K562 (cell line): ENCODE measurements at regions not wholly inside any gene's neighbourhood (a gene's known extent, or its start where the extent isn't known, plus 50 kb on each side); places are given as distances from the start of the nearest gene placed in this dataset.

Experiments used
- ATAC-seq: fragments of 200-7000 bp; cut with Tn5 transposase; 3 replicates; pipeline ENCODE4 v1.9.1; 2020; ENCODE audit warnings: moderate library complexity
- BruUV-seq: library from RNA; stranded (reverse); fragments of 400-500 nt; replicated peaks from 2 replicates; lab custom pipeline; 2021; lab: Mats Ljungman, UMichigan
- CTCF ChIA-PET: fragments of 300-600 bp; formaldehyde crosslinking; extraction: SDS; loops from one replicate; lab custom pipeline; 2021; ENCODE audit warnings: low intra/inter-chr PET ratio; lab: Yijun Ruan, JAX
- POLR2A ChIA-PET: fragments of 300-600, 350-650 bp; sonication (Branson Sonifier 250); formaldehyde crosslinking; extraction: SDS; loops from one replicate; lab custom pipeline; 2021; ENCODE audit warnings: antibody characterized with exemption, inconsistent platforms; lab: Yijun Ruan, JAX
- DNase-seq, 4 experiments: peaks; one replicate each; pipeline versions ENCODE4 v3.0.0 to v3.0.0-alpha.2; 2011 to 2018; ENCODE audit warnings: low spot score in 3 of 4, mixed read lengths in 3 of 4; ENCODE audit errors: extremely low read depth in 1 of 4
- FAIRE-seq: peaks from 2 replicates; lab custom pipeline; 2011; peaks lifted over from hg19 to GRCh38; lab: Jason Lieb, UNC
- H2AFZ ChIP-seq: 2 replicates; pipeline ENCODE4 v1.6.0; 2011; ENCODE audit warnings: low read depth, low read length, control low read depth, inconsistent platforms
- H3K27ac ChIP-seq: fragments of 200-600 bp; 3 replicates; pipeline ENCODE4 v1.8.0; 2011; ENCODE audit warnings: low read depth, mild to moderate bottlenecking, control low read depth, inconsistent platforms, low read length, moderate library complexity, mixed read lengths; ENCODE audit errors: extremely low read depth
- H3K27me3 ChIP-seq, 2 experiments: fragments of 300-600 bp in 1 of 2; 2 replicates in 1 of 2; 3 replicates in 1 of 2; pipeline versions ENCODE4 v1.6.0 to v1.8.0; 2011; ENCODE audit warnings: inconsistent platforms in 2 of 2, low read length in 2 of 2, mild to moderate bottlenecking in 1 of 2, mixed read lengths in 1 of 2, moderate library complexity in 1 of 2; ENCODE audit not compliant: control insufficient read depth in 2 of 2, insufficient read depth in 2 of 2
- H3K36me3 ChIP-seq: fragments of 300-600 bp; 3 replicates; pipeline ENCODE4 v1.8.0; 2011; ENCODE audit warnings: mild to moderate bottlenecking, low read length, inconsistent platforms; ENCODE audit not compliant: control insufficient read depth, insufficient read depth
- H3K4me1 ChIP-seq, 2 experiments: fragments of 200-600 bp in 1 of 2; replicated peaks in 1 of 2; 2 replicates in 1 of 2; 3 replicates in 1 of 2; pipeline versions ENCODE4 v1.5.1 to v1.8.0; 2011; ENCODE audit warnings: inconsistent platforms in 2 of 2, low read length in 2 of 2, mild to moderate bottlenecking in 1 of 2, mixed read lengths in 1 of 2, moderate library complexity in 1 of 2; ENCODE audit not compliant: control insufficient read depth in 2 of 2, insufficient read depth in 2 of 2
- H3K4me2 ChIP-seq: 2 replicates; pipeline ENCODE4 v1.6.1; 2011; ENCODE audit warnings: low read length, control low read depth, inconsistent platforms, mixed read lengths; ENCODE audit not compliant: insufficient read depth
- H3K4me3 ChIP-seq: fragments of 200-600 bp; sonication (generic), shearing (Covaris generic); 2 replicates; pipeline ENCODE4 v1.5.1; 2016; ENCODE audit warnings: control low read depth, inconsistent platforms
- H3K79me2 ChIP-seq: fragments of 200-600 bp; 3 replicates; pipeline ENCODE4 v1.8.0; 2011; ENCODE audit warnings: low read length, inconsistent platforms; ENCODE audit not compliant: control insufficient read depth, insufficient read depth
- H3K9ac ChIP-seq, 2 experiments: 2 replicates each; pipeline versions ENCODE4 v1.6.0 to v1.6.1; 2011; ENCODE audit warnings: low read depth in 2 of 2, low read length in 2 of 2, control low read depth in 1 of 2, inconsistent platforms in 1 of 2, mild to moderate bottlenecking in 1 of 2, mixed read lengths in 1 of 2; ENCODE audit not compliant: insufficient read depth in 1 of 2
- H3K9me1 ChIP-seq: one replicate; pipeline ENCODE4 v1.6.0; 2011; ENCODE audit warnings: inconsistent platforms, mild to moderate bottlenecking, low read length, moderate library complexity; ENCODE audit not compliant: control insufficient read depth, insufficient read depth
- H3K9me3 ChIP-seq: replicated peaks from 2 replicates; pipeline ENCODE4 v1.5.1; 2011; ENCODE audit warnings: low read depth, low read length, inconsistent platforms; ENCODE audit not compliant: control insufficient read depth, insufficient read depth
- H4K20me1 ChIP-seq: replicated peaks from 2 replicates; pipeline ENCODE4 v1.6.1; 2011; ENCODE audit warnings: low read length, inconsistent platforms, mixed read lengths; ENCODE audit not compliant: control insufficient read depth, insufficient read depth
- ESRRA ChIP-seq: fragments of 450-650 bp; IDR thresholded peaks from 2 replicates; pipeline ENCODE4 v1.6.1; 2014; ENCODE audit warnings: low read depth, mild to moderate bottlenecking, moderate library complexity, borderline replicate concordance
- FOS ChIP-seq: IDR thresholded peaks from 3 replicates; pipeline ENCODE4 v1.6.1; 2011; ENCODE audit not compliant: insufficient read length; ENCODE audit errors: extremely low read depth
- HNRNPK ChIP-seq: fragments of 200-400 bp; formaldehyde crosslinking; IDR thresholded peaks from one replicate; pipeline ENCODE4 v1.6.1; 2018; ENCODE audit warnings: mild to moderate bottlenecking, low read depth, low read length; ENCODE audit not compliant: poor library complexity, severe bottlenecking
- HNRNPUL1 ChIP-seq: fragments of 200-400 bp; formaldehyde crosslinking; IDR thresholded peaks from 2 replicates; pipeline ENCODE4 v1.6.1; 2017; ENCODE audit warnings: low read length
- KDM1A ChIP-seq, 2 experiments: fragments of 450-650 bp; IDR thresholded peaks; 2 replicates each; pipeline ENCODE4 v1.6.1; 2016; ENCODE audit warnings: mild to moderate bottlenecking in 2 of 2
- MCM7 ChIP-seq, 2 experiments: fragments of 450-650 bp; IDR thresholded peaks; 2 replicates each; pipeline ENCODE4 v1.6.1; 2016 to 2018
- NCOR1 ChIP-seq: fragments of 450-650 bp; IDR thresholded peaks from 2 replicates; pipeline ENCODE4 v1.6.1; 2016; ENCODE audit warnings: mild to moderate bottlenecking, moderate library complexity
- NR3C1 ChIP-seq: sonication (generic); formaldehyde crosslinking; IDR thresholded peaks from 2 replicates; pipeline ENCODE4 v1.8.1; 2022; ENCODE audit warnings: missing genetic modification reagents
- NR4A1 ChIP-seq, 2 experiments: fragments of 250-450 bp in 1 of 2; fragments of 450-650 bp in 1 of 2; sonication (Bioruptor Pico) in 1 of 2; IDR thresholded peaks; 2 replicates each; pipeline versions ENCODE4 v1.4.0 to v1.6.1; 2016 to 2020; ENCODE audit warnings: mild to moderate bottlenecking in 2 of 2, missing compliant biosample characterization in 1 of 2, missing genetic modification characterization in 1 of 2, moderate library complexity in 1 of 2
- RBM22 ChIP-seq: fragments of 200-400 bp; formaldehyde crosslinking; IDR thresholded peaks from 2 replicates; pipeline ENCODE4 v1.6.1; 2018; ENCODE audit warnings: low read length, low read depth; ENCODE audit not compliant: poor library complexity, severe bottlenecking
- SMARCC2 ChIP-seq: fragments of 450-650 bp; IDR thresholded peaks from 2 replicates; pipeline ENCODE4 v1.6.1; 2017; ENCODE audit warnings: antibody characterized with exemption, moderate library complexity, mild to moderate bottlenecking, low read depth
- SP2 ChIP-seq: IDR thresholded peaks from 2 replicates; pipeline ENCODE4 v1.6.1; 2011; ENCODE audit warnings: mild to moderate bottlenecking, low read depth, low read length, moderate library complexity; ENCODE audit not compliant: poor library complexity, severe bottlenecking; ENCODE audit errors: extremely low read depth
- TCF3 ChIP-seq: sonication (generic); formaldehyde crosslinking; IDR thresholded peaks from 2 replicates; pipeline ENCODE4 v1.4.0; 2020; ENCODE audit warnings: mild to moderate bottlenecking, missing genetic modification reagents
- WGBS: fragments of 100-300 bp; shearing (Covaris generic); methylation state at CpG from one replicate; pipeline ENCODE4 v1.1.6; 2016; ENCODE audit warnings: low coverage, mixed read lengths; ENCODE audit not compliant: insufficient coverage; ENCODE audit errors: missing lambda C conversion rate; 5-methylcytosine and 5-hydroxymethylcytosine counted together
- in situ Hi-C: fragments of 300-500 bp; cut with MboI; formaldehyde crosslinking; loops from 4 replicates; pipeline ENCODE4 v1.15.0; 2018; ENCODE audit warnings: inconsistent platforms, mixed read lengths
- intact Hi-C: fragments of 100-400 bp; cut with micrococcal nuclease; formaldehyde crosslinking; loops from 2 replicates; pipeline ENCODE4 v1.14.2; 2022
- TF ChIP-seq, protein P1 (sequence below): IDR thresholded peaks from 2 replicates; pipeline ENCODE4 v1.6.1; 2014; ENCODE audit warnings: antibody characterized with exemption
- TF ChIP-seq, protein P2 (sequence below): sonication (generic); formaldehyde crosslinking; IDR thresholded peaks from 2 replicates; pipeline ENCODE4 v1.8.1; 2023; ENCODE audit warnings: mild to moderate bottlenecking, missing genetic modification reagents
- TF ChIP-seq, protein P3 (sequence below): fragments of 250-450 bp; sonication (Bioruptor Pico); IDR thresholded peaks from 2 replicates; pipeline ENCODE4 v1.4.0; 2020; ENCODE audit warnings: mild to moderate bottlenecking

DNA sequence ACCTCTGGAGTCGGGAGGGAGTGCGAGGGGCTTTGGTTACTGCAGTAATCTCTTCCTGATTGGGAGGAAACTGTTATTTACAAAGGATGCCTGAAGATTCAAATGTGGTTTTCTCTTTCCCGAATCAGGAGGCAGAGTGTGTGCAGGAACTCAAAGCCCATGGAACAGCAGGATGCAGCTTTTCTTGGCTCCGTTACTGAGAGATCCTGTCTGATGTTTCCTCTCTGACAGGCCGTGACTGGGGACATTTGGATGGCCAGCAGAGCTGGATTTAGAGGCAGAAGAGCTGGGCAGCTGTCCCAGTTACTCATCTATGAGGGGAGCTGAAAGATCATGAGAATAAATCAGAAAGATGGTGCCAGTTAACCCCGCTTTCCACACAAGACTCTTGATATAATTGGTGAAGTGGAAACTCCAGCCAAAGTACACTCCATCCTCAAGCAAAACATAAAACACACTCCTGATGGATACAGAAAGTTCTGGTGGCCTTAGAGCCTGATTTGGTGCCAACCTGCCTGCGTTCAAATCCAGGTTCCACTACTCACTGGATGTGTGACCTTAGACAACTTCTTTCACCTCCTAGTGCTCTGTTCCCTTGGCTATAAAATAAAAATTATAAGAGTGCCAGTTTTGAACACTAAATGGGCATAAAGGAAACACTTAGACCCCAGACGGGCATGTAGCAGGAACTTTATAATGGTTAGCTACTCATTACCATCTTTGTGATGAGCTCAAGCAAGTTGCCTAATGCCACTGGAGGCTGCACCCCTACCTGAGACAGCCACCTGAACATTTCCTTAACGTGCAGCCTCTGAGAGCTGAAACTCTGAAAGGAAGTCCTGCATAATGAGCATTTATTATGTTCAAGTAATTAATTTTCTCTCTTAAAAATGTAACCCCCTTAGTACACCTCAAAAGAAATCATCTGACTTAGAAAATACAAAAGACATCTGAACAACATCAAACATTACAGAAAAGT lies 349.0 kb upstream of the GATB start:
- CTCF ChIA-PET = no interaction called here
- no peaks in the 10 kb centered on the region for H3K9me3 ChIP-seq
- no TSS peak for BruUV-seq
- 1% methylated on average over 9 of the region's 9 CpGs for WGBS
- H4K20me1 ChIP-seq = no peaks in the 10 kb centered on the region
- H3K9ac ChIP-seq = no peak overlapping the region
- no peak for FAIRE-seq
- POLR2A ChIA-PET = no interaction called here
- no peak overlapping the region for H3K27ac ChIP-seq
- H3K27me3 ChIP-seq = no peaks in the 10 kb centered on the region; a peak in 2 of 5 replicates
- H3K4me1 ChIP-seq = peaks cover 0 to 15% of the 10 kb centered on the region in 2 experiments; a peak in 2 of 5 replicates
- ATAC-seq = no peak
- H2AFZ ChIP-seq = no peak overlapping the region
- intact Hi-C loops = no loop called here
- H3K4me2 ChIP-seq = no peak overlapping the region
- no peaks in the 10 kb centered on the region for H3K36me3 ChIP-seq
- H3K9me1 ChIP-seq = no peaks in the 10 kb centered on the region
- in situ Hi-C loops = no loop called here
- no peak for DNase-seq
- H3K79me2 ChIP-seq = no peaks in the 10 kb centered on the region
- H3K4me3 ChIP-seq = no peak overlapping the region
- TF ChIP-seq HNRNPUL1 (no peak), NR4A1 (CRISPR knock-in tag; IDR thresholded peaks at IDR 0.05) (no peak), NR4A1 (tag; IDR thresholded peaks at IDR 0.05) (no peak), ESRRA (no peak), SMARCC2 (no peak), HNRNPK (no peak), MCM7 (IDR thresholded peaks at IDR 0.05) (no peak), NCOR1 (no peak), NR3C1 (CRISPR knock-in tag) (no peak), RBM22 (no peak), FOS (no peak), TCF3 (CRISPR knock-in tag) (no peak), SP2 (no peak), KDM1A (IDR thresholded peaks at IDR 0.05) (no peak)
- TF ChIP-seq, protein P1, sequence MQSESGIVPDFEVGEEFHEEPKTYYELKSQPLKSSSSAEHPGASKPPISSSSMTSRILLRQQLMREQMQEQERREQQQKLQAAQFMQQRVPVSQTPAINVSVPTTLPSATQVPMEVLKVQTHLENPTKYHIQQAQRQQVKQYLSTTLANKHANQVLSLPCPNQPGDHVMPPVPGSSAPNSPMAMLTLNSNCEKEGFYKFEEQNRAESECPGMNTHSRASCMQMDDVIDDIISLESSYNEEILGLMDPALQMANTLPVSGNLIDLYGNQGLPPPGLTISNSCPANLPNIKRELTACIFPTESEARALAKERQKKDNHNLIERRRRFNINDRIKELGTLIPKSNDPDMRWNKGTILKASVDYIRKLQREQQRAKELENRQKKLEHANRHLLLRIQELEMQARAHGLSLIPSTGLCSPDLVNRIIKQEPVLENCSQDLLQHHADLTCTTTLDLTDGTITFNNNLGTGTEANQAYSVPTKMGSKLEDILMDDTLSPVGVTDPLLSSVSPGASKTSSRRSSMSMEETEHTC = no peak
- TF ChIP-seq, protein P2, sequence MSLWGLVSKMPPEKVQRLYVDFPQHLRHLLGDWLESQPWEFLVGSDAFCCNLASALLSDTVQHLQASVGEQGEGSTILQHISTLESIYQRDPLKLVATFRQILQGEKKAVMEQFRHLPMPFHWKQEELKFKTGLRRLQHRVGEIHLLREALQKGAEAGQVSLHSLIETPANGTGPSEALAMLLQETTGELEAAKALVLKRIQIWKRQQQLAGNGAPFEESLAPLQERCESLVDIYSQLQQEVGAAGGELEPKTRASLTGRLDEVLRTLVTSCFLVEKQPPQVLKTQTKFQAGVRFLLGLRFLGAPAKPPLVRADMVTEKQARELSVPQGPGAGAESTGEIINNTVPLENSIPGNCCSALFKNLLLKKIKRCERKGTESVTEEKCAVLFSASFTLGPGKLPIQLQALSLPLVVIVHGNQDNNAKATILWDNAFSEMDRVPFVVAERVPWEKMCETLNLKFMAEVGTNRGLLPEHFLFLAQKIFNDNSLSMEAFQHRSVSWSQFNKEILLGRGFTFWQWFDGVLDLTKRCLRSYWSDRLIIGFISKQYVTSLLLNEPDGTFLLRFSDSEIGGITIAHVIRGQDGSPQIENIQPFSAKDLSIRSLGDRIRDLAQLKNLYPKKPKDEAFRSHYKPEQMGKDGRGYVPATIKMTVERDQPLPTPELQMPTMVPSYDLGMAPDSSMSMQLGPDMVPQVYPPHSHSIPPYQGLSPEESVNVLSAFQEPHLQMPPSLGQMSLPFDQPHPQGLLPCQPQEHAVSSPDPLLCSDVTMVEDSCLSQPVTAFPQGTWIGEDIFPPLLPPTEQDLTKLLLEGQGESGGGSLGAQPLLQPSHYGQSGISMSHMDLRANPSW (CRISPR knock-in tag) = no peak
- TF ChIP-seq, protein P3, sequence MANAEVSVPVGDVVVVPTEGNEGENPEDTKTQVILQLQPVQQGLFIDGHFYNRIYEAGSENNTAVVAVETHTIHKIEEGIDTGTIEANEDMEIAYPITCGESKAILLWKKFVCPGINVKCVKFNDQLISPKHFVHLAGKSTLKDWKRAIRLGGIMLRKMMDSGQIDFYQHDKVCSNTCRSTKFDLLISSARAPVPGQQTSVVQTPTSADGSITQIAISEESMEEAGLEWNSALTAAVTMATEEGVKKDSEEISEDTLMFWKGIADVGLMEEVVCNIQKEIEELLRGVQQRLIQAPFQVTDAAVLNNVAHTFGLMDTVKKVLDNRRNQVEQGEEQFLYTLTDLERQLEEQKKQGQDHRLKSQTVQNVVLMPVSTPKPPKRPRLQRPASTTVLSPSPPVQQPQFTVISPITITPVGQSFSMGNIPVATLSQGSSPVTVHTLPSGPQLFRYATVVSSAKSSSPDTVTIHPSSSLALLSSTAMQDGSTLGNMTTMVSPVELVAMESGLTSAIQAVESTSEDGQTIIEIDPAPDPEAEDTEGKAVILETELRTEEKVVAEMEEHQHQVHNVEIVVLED (CRISPR knock-in tag) = no peak
